ENCODE measurements at regions not wholly inside any gene's neighbourhood (a gene's known extent, or its start where the extent isn't known, plus 50 kb on each side); places are given as distances from the start of the nearest gene placed in this dataset.

DNA sequence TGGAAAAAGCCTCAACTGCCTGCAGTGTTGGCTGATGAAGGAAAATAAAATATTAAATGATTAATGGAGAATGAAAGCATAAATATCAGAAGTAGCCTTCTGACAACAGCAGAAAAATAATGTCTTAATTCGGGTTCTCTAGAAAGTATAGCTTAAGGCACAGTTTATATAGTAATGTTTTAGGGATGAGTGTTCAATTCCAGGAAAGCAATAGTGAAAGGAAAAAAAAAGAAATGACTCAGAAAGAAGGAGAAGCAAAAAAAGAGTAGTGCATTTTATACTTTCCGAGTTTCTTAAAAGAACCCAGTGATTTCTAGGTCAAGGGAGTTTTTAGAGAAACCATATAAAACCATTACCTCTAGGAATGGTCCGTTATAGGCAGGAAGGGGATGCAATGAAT is 137.3 kb downstream of the HTR1B start:
- intact Hi-C loops (cut with DNase I) = no loop called here
- ATAC-seq = no peak
- Histone ChIP-seq H3K9me3 (no peaks in the 10 kb centered on the region), H3K36me3 (no peaks in the 10 kb centered on the region), H3K4me3 (no peak overlapping the region), H3K27ac (no peak overlapping the region), H3K4me1 (no peaks in the 10 kb centered on the region), H3K27me3 (no peaks in the 10 kb centered on the region)
- no peak for TF ChIP-seq CTCF (IDR thresholded peaks at IDR 0.05)
- DNase-seq = no peak

GRCh38 chr6:77324866-77325265 is 138.4 kb downstream of the HTR1B start:
- no peak overlapping the region for H3K27ac ChIP-seq
- TF ChIP-seq CTCF (IDR thresholded peaks at IDR 0.05) = no peak
- H3K4me3 ChIP-seq = no peak overlapping the region
- ATAC-seq = no peak
- H3K36me3 ChIP-seq = no peaks in the 10 kb centered on the region
- H3K9me3 ChIP-seq = no peaks in the 10 kb centered on the region
- no peak for DNase-seq
- intact Hi-C loops (cut with DNase I) = no loop called here
- no peaks in the 10 kb centered on the region for H3K4me1 ChIP-seq
- no peaks in the 10 kb centered on the region for H3K27me3 ChIP-seq

- intact Hi-C loops (cut with DNase I) = no loop called here
- ATAC-seq = no peak
- no peak for DNase-seq
- Histone ChIP-seq H3K27me3 (no peaks in the 10 kb centered on the region), H3K36me3 (no peaks in the 10 kb centered on the region), H3K27ac (no peak overlapping the region), H3K4me3 (no peak overlapping the region), H3K9me3 (no peaks in the 10 kb centered on the region), H3K4me1 (no peaks in the 10 kb centered on the region)
- TF ChIP-seq CTCF (IDR thresholded peaks at IDR 0.05) = no peak
Measured at GRCh38 chr6:77322604-77323003, 140.7 kb downstream of the HTR1B start.

DNA sequence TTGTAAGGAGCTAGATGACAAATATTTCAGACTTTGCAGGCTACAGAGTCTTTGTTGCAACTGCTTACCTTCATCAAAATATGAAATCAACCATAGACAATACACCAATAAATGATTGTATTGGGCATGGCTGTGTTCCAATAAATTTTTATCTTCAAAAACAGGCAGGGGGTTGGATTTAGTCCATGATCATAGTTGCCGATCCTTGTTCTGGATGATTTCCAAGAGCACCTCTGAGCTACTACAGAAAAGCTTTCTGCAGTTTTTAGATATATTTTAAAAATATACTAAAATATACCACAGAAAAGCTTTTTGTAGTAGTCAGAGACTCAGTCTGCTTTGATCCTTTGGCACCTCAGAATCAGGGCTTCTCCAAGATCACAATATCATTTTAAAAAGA is 145.0 kb downstream of the HTR1B start:
- no peak for TF ChIP-seq CTCF (IDR thresholded peaks at IDR 0.05)

DNA sequence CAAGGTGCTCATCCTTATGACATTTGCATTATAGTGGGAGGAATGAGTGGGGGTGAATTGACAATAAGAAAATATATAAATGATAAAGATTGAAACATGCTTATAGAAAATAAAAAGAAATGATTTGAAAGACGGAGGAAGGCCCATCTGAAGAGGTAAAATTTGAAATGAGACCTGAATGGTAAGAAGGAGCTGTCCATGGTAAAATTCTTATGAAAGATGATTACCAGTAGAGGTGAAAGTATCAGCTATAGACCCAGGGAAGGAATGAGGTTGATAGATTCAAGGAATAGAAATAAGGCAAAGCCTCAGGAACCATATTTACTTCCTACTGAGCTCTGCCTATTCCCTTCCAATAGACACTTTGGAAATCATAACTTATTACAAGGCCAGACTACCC is 149.7 kb downstream of the HTR1B start:
- Histone ChIP-seq H3K27me3 (no peaks in the 10 kb centered on the region), H3K4me1 (no peaks in the 10 kb centered on the region), H3K9me3 (no peaks in the 10 kb centered on the region), H3K4me3 (no peak overlapping the region), H3K36me3 (no peaks in the 10 kb centered on the region), H3K27ac (no peak overlapping the region)
- no peak for TF ChIP-seq CTCF (IDR thresholded peaks at IDR 0.05)
- no peak for ATAC-seq
- intact Hi-C loops (cut with DNase I) = no loop called here
- DNase-seq = no peak

More for the DNA sequence above, 145.0 kb downstream of the HTR1B start:
- intact Hi-C loops (cut with DNase I) = no loop called here
- no peak overlapping the region for H3K27ac ChIP-seq
- no peak for ATAC-seq
- H3K4me3 ChIP-seq = no peak overlapping the region
- no peaks in the 10 kb centered on the region for H3K36me3 ChIP-seq
- no peaks in the 10 kb centered on the region for H3K4me1 ChIP-seq
- H3K27me3 ChIP-seq = no peaks in the 10 kb centered on the region
- DNase-seq = no peak
- H3K9me3 ChIP-seq = no peaks in the 10 kb centered on the region

DNA sequence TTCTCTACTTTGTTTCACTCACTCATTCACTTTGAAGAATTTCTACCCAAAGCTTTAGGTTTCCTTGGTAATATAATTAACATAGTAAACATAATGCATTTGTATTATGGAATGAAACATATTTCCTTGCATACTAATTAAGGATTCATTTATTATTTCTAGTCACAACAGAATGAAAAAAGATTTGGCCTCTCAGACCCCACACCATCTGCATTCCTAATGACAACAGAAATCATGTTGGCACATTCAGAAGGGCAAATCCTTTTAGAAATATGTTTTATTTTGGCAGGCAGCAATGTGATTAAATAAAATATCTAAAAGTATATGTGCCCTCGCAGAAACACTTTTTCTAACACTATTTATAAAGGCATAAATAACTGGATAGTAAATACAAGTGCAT is 163.4 kb downstream of the HTR1B start:
- Histone ChIP-seq H3K27ac (no peak overlapping the region), H3K27me3 (no peaks in the 10 kb centered on the region), H3K9me3 (no peaks in the 10 kb centered on the region), H3K4me3 (no peak overlapping the region), H3K4me1 (no peaks in the 10 kb centered on the region), H3K36me3 (no peaks in the 10 kb centered on the region)
- no peak for ATAC-seq
- no peak for TF ChIP-seq CTCF (IDR thresholded peaks at IDR 0.05)
- no peak for DNase-seq
- intact Hi-C loops (cut with DNase I) = no loop called here
